CD14-positive monocyte (primary cell): ENCODE measurements at regions not wholly inside any gene's neighbourhood (a gene's known extent, or its start where the extent isn't known, plus 50 kb on each side); places are given as distances from the start of the nearest gene placed in this dataset.

Source experiments
- DNase-seq, 3 donors: peaks; one replicate each; pipeline ENCODE4 v3.0.0-alpha.2; 2011 to 2022
- H2AFZ ChIP-seq: 2 replicates; pipeline ENCODE4 v1.6.0; 2012; ENCODE audit warnings: mild to moderate bottlenecking, low read depth, low read length, inconsistent platforms; ENCODE audit not compliant: insufficient read depth, poor library complexity, severe bottlenecking
- H3K27ac ChIP-seq, 2 donors: 1 replicate in 1 of 2; 2 replicates in 1 of 2; pipeline ENCODE4 v1.5.1; 2012 to 2013; ENCODE audit warnings: low read length in 2 of 2, control low read depth in 1 of 2, inconsistent platforms in 1 of 2, low read depth in 1 of 2, mild to moderate bottlenecking in 1 of 2
- H3K27me3 ChIP-seq, 2 donors: one replicate each; pipeline versions ENCODE4 v1.6.0 to v1.6.1; 2011 to 2013; ENCODE audit warnings: low read length in 2 of 2; ENCODE audit not compliant: control insufficient read depth in 2 of 2, insufficient read depth in 2 of 2
- H3K36me3 ChIP-seq, 2 donors: replicated peaks in 1 of 2; 1 replicate in 1 of 2; 2 replicates in 1 of 2; pipeline versions ENCODE4 v1.5.1 to v1.6.1; 2012 to 2013; ENCODE audit warnings: low read length in 2 of 2, control low read depth in 1 of 2, inconsistent platforms in 1 of 2, mild to moderate bottlenecking in 1 of 2; ENCODE audit not compliant: insufficient read depth in 2 of 2, control insufficient read depth in 1 of 2
- H3K4me1 ChIP-seq, 2 donors: 1 replicate in 1 of 2; 2 replicates in 1 of 2; pipeline versions ENCODE4 v1.5.1 to v1.6.1; 2012 to 2013; ENCODE audit warnings: low read length in 2 of 2, control low read depth in 1 of 2, inconsistent platforms in 1 of 2, mild to moderate bottlenecking in 1 of 2, moderate library complexity in 1 of 2; ENCODE audit not compliant: insufficient read depth in 2 of 2, control insufficient read depth in 1 of 2
- H3K4me2 ChIP-seq: replicated peaks from 2 replicates; pipeline ENCODE3; 2012; ENCODE audit warnings: low read length, moderate library complexity, mild to moderate bottlenecking; ENCODE audit not compliant: poor library complexity, severe bottlenecking; ENCODE audit errors: extremely low read depth
- H3K4me3 ChIP-seq, 3 experiments: fragments of 200-600 bp in 1 of 3; sonication (generic) in 1 of 3; replicated peaks in 1 of 3; 1 replicate in 2 of 3; 2 replicates in 1 of 3; pipeline ENCODE4 v1.5.1; 2011 to 2013; ENCODE audit warnings: low read length in 3 of 3, mild to moderate bottlenecking in 3 of 3, control low read depth in 2 of 3, low read depth in 2 of 3, inconsistent platforms in 1 of 3, moderate library complexity in 1 of 3
- H3K79me2 ChIP-seq: 2 replicates; pipeline ENCODE4 v1.6.0; 2012; ENCODE audit warnings: mild to moderate bottlenecking, control low read depth, inconsistent platforms, low read length, moderate library complexity; ENCODE audit not compliant: insufficient read depth
- H3K9ac ChIP-seq: 2 replicates; pipeline ENCODE4 v1.6.0; 2017; ENCODE audit warnings: low read length, mild to moderate bottlenecking; ENCODE audit not compliant: insufficient read depth, poor library complexity, severe bottlenecking
- H3K9me3 ChIP-seq, 2 donors: replicated peaks in 1 of 2; 1 replicate in 1 of 2; 2 replicates in 1 of 2; pipeline versions ENCODE4 v1.5.1 to v1.6.1; 2012 to 2013; ENCODE audit warnings: low read length in 2 of 2, control low read depth in 1 of 2; ENCODE audit not compliant: control insufficient read depth in 1 of 2, insufficient read depth in 1 of 2
- H4K20me1 ChIP-seq: 2 replicates; pipeline ENCODE4 v1.6.0; 2012; ENCODE audit warnings: mild to moderate bottlenecking, low read length, control low read depth, moderate library complexity; ENCODE audit not compliant: insufficient read depth
- H3K27ac Mint-ChIP-seq, 7 donors: one replicate each; pipeline ENCODE4 v1.8.0; 2020; ENCODE audit warnings: mild to moderate bottlenecking in 7 of 7, mixed read lengths in 7 of 7, moderate library complexity in 6 of 7, inconsistent platforms in 2 of 7
- H3K27me3 Mint-ChIP-seq, 3 donors: one replicate each; pipeline ENCODE4 v1.8.0; 2021 to 2022; ENCODE audit warnings: low read depth in 3 of 3, mild to moderate bottlenecking in 3 of 3, mixed read lengths in 3 of 3, moderate library complexity in 3 of 3, inconsistent platforms in 1 of 3
- H3K36me3 Mint-ChIP-seq, 2 donors: one replicate each; pipeline ENCODE4 v1.8.0; 2020; ENCODE audit warnings: mixed read lengths in 2 of 2, inconsistent platforms in 1 of 2, mild to moderate bottlenecking in 1 of 2
- H3K4me1 Mint-ChIP-seq: one replicate; pipeline ENCODE4 v1.8.0; 2020; ENCODE audit warnings: mild to moderate bottlenecking, mixed read lengths
- H3K4me3 Mint-ChIP-seq, 2 donors: one replicate each; pipeline ENCODE4 v1.8.0; 2020; ENCODE audit warnings: mild to moderate bottlenecking in 2 of 2, mixed read lengths in 2 of 2, moderate library complexity in 1 of 2
- H3K9me3 Mint-ChIP-seq, 7 donors: one replicate each; pipeline ENCODE4 v1.8.0; 2020 to 2022; ENCODE audit warnings: mixed read lengths in 7 of 7, mild to moderate bottlenecking in 6 of 7, moderate library complexity in 6 of 7, inconsistent platforms in 2 of 7
- CTCF ChIP-seq: fragments of 200-600 bp; IDR thresholded peaks from one replicate; pipeline ENCODE4 v1.8.0; 2022; ENCODE audit warnings: antibody characterized with exemption, mild to moderate bottlenecking
- WGBS: methylation state at CpG from one replicate; pipeline ENCODE4 v1.1.5; 2013; ENCODE audit warnings: missing lambda C conversion rate; ENCODE audit not compliant: insufficient coverage; 5-methylcytosine and 5-hydroxymethylcytosine counted together
- intact Hi-C, 2 donors: fragments of 100-400 bp; cut with micrococcal nuclease; formaldehyde crosslinking; loops; one replicate each; pipeline versions ENCODE4 v1.15.0 to v1.15.1; 2023

DNA sequence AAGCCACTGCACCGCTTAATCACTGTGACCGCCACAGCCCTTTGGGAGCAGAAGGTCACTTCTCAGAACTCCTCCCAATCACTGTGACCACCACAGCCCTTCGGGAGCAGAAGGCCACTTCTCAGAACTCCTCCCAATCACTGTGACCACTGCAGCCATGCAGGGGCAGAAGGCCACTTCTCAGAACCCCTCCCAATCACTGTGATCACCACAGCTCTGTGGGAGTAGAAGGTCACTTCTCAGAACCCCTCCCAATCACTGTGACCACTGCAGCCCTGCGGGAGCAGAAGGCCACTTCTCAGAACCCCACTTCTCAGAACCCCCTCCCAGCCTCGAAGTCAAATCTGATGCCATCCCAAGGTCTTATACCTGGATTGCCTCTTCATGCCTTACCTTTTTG, 56.8 kb upstream of the DAPL1 start:
- H3K4me2 ChIP-seq, result no peak overlapping the region
- no peak for TF ChIP-seq CTCF
- no peak overlapping the region for H2AFZ ChIP-seq
- H3K4me3 ChIP-seq, result no peak overlapping the region
- no peaks in the 10 kb centered on the region for H3K9me3 Mint-ChIP-seq
- no peaks in the 10 kb centered on the region for H3K36me3 Mint-ChIP-seq
- H3K27me3 ChIP-seq, result no peaks in the 10 kb centered on the region
- H3K4me3 Mint-ChIP-seq, result no peak overlapping the region
- no peaks in the 10 kb centered on the region for H3K4me1 ChIP-seq
- H3K4me1 Mint-ChIP-seq, result no peaks in the 10 kb centered on the region
- no peak overlapping the region for H3K9ac ChIP-seq
- H3K36me3 ChIP-seq, result no peaks in the 10 kb centered on the region
- peaks cover 3 to 7% (median 4%) of the 10 kb centered on the region in 3 donors for H3K27me3 Mint-ChIP-seq
- no peak overlapping the region for H3K27ac ChIP-seq
- H3K27ac Mint-ChIP-seq, result no peak overlapping the region
- WGBS, result 85% methylated on average over 2 of the region's 5 CpGs
- H4K20me1 ChIP-seq, result no peaks in the 10 kb centered on the region
- intact Hi-C loops, result no loop called here
- DNase-seq, result no peak
- no peaks in the 10 kb centered on the region for H3K9me3 ChIP-seq
- no peaks in the 10 kb centered on the region for H3K79me2 ChIP-seq

GRCh38 chr2:158740127-158740526, 55.0 kb upstream of the DAPL1 start:
- Histone ChIP-seq H3K4me3 (no peak overlapping the region), H3K27me3 (no peaks in the 10 kb centered on the region), H3K36me3 (no peaks in the 10 kb centered on the region), H3K27ac (no peak overlapping the region), H3K9ac (no peak overlapping the region), H2AFZ (no peak overlapping the region), H3K79me2 (no peaks in the 10 kb centered on the region), H4K20me1 (no peaks in the 10 kb centered on the region), H3K4me2 (no peak overlapping the region), H3K4me1 (no peaks in the 10 kb centered on the region), H3K9me3 (no peaks in the 10 kb centered on the region)
- Mint-ChIP-seq H3K4me3 (no peak overlapping the region), H3K27me3 (peaks cover 3 to 6% (median 4%) of the 10 kb centered on the region in 3 donors), H3K4me1 (peaks cover 10% of the 10 kb centered on the region), H3K27ac (no peak overlapping the region), H3K9me3 (peaks cover 0 to 5% (median 0%) of the 10 kb centered on the region in 7 donors), H3K36me3 (no peaks in the 10 kb centered on the region)
- WGBS, result 89% methylated on average over 5 of the region's 5 CpGs
- intact Hi-C loops, result no loop called here
- no peak for DNase-seq
- no peak for TF ChIP-seq CTCF
